Karpas-422 (cell line): ENCODE measurements at regions not wholly inside any gene's neighbourhood (a gene's known extent, or its start where the extent isn't known, plus 50 kb on each side); places are given as distances from the start of the nearest gene placed in this dataset.

ENCODE experiments used
- DNase-seq: peaks from one replicate; pipeline ENCODE4 v3.0.0-alpha.2; 2015
- H2AFZ ChIP-seq: fragments of 200-600 bp; sonication (generic); 2 replicates; pipeline ENCODE4 v1.6.1; 2014; ENCODE audit warnings: antibody characterized with exemption, low read length, mixed read lengths
- H3K27ac ChIP-seq: fragments of 200-600 bp; sonication (generic); 2 replicates; pipeline ENCODE4 v1.5.1; 2014; ENCODE audit warnings: mild to moderate bottlenecking, low read length, moderate library complexity
- H3K27me3 ChIP-seq: fragments of 200-600 bp; sonication (generic); 2 replicates; pipeline ENCODE4 v1.6.1; 2014; ENCODE audit warnings: low read length, mixed read lengths
- H3K36me3 ChIP-seq: fragments of 200-600 bp; sonication (generic); 2 replicates; pipeline ENCODE4 v1.6.1; 2014; ENCODE audit warnings: low read length, mixed read lengths; ENCODE audit not compliant: insufficient read depth
- H3K4me1 ChIP-seq: fragments of 200-600 bp; sonication (generic); 2 replicates; pipeline ENCODE4 v1.6.1; 2014; ENCODE audit warnings: mild to moderate bottlenecking, low read length, mixed read lengths
- H3K4me2 ChIP-seq: fragments of 200-600 bp; sonication (generic); 2 replicates; pipeline ENCODE4 v1.6.1; 2014; ENCODE audit warnings: low read length, low read depth, mild to moderate bottlenecking; ENCODE audit not compliant: poor library complexity, severe bottlenecking
- H3K4me3 ChIP-seq: fragments of 200-600 bp; sonication (generic); 2 replicates; pipeline ENCODE4 v1.5.1; 2014; ENCODE audit warnings: mild to moderate bottlenecking, antibody characterized with exemption, low read length, mixed read lengths
- H3K79me2 ChIP-seq: fragments of 200-600 bp; sonication (generic); 2 replicates; pipeline ENCODE4 v1.6.1; 2014; ENCODE audit warnings: mild to moderate bottlenecking, low read length, mixed read lengths
- H3K9ac ChIP-seq: fragments of 200-600 bp; sonication (generic); 2 replicates; pipeline ENCODE4 v1.6.0; 2014; ENCODE audit warnings: low read length
- H3K9me2 ChIP-seq: fragments of 200-600 bp; sonication (generic), shearing (Covaris generic); replicated peaks from 2 replicates; pipeline ENCODE4 v1.6.0; 2014; ENCODE audit warnings: mild to moderate bottlenecking, low read length, moderate library complexity; ENCODE audit not compliant: insufficient read depth
- H3K9me3 ChIP-seq: fragments of 300-700, 200-600 bp; sonication (generic); 2 replicates; pipeline ENCODE4 v1.6.1; 2014; ENCODE audit warnings: low read length, mixed read lengths
- H4K20me1 ChIP-seq: fragments of 200-600 bp; sonication (generic); 2 replicates; pipeline ENCODE4 v1.6.1; 2014; ENCODE audit warnings: mild to moderate bottlenecking, antibody characterized with exemption, low read length, low read depth; ENCODE audit not compliant: insufficient read depth

DNA sequence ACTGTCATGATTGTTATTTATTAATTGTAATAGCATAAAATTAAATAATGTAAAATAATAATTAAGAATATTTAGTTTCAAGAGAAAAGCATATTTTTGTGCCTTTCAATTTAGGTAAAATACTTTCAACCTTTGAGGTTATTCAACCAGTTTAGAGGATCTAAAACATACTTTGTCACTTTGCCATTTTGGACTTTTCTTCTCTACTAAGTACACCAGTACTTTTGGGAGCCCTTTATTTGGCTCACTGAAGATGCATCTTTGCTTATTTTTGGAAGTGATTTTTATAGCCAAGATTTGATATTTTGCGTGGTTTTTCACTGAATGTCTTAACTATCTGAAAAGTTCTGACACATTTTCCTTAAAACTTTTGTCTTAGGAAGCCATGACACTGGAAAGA lies 860.5 kb downstream of the SORCS1 start:
- H3K9me2 ChIP-seq: no peaks in the 10 kb centered on the region
- H3K4me2 ChIP-seq: no peak overlapping the region
- no peak overlapping the region for H3K4me3 ChIP-seq
- H3K4me1 ChIP-seq: no peaks in the 10 kb centered on the region
- H3K36me3 ChIP-seq: no peaks in the 10 kb centered on the region
- no peak for DNase-seq
- no peaks in the 10 kb centered on the region for H3K79me2 ChIP-seq
- H4K20me1 ChIP-seq: no peaks in the 10 kb centered on the region
- no peak overlapping the region for H3K27ac ChIP-seq
- H3K9me3 ChIP-seq: peaks cover 28% of the 10 kb centered on the region; the same call in 1 of the 2 replicates
- no peak overlapping the region for H3K9ac ChIP-seq
- no peak overlapping the region for H2AFZ ChIP-seq
- H3K27me3 ChIP-seq: no peaks in the 10 kb centered on the region

DNA sequence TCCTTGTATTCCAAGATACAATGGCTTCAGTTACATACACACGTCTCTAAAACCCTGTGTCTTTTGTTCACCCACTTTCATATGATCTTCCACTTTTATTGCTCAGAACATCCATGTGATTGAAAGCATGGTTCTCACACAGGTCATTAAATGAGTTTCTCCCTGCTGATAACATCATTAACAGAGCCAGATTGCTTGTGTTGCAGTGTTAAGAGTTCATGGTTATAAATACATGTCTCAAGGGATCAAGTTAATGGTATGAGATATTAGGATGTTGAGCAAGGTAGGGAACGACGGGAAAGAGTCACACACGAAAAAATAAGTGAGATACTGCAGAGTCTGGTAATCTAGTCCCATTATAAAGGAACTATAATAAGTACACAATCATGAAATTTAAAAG lies 861.5 kb downstream of the SORCS1 start:
- Histone ChIP-seq H3K4me2 (no peak overlapping the region), H3K36me3 (no peaks in the 10 kb centered on the region), H3K9ac (no peak overlapping the region), H3K4me3 (no peak overlapping the region), H2AFZ (no peak overlapping the region), H4K20me1 (no peaks in the 10 kb centered on the region), H3K27ac (no peak overlapping the region), H3K9me3 (peaks cover 21% of the 10 kb centered on the region; the same call in 1 of the 2 replicates), H3K9me2 (no peaks in the 10 kb centered on the region), H3K79me2 (no peaks in the 10 kb centered on the region), H3K27me3 (no peaks in the 10 kb centered on the region), H3K4me1 (no peaks in the 10 kb centered on the region)
- no peak for DNase-seq

DNA sequence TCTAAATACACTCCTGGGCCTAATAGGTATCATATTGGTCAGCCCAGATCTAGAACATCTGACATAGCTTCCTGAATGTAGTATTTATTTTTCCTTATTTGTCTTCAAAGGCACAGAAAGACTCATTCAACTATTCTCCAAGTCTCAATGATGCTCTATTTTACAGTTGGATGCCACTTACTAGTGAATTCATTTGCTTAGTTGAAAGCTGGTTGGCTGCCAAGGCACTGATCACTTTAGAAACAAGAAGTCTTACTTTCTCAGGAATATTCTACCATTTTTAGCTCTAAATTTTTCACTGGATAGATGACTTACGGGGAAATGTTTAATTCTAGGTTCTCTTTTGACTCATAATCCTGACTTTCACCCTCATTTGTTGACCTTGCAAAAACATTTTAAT lies 863.4 kb downstream of the SORCS1 start:
- H3K9me3 ChIP-seq: peaks cover 23% of the 10 kb centered on the region; the same call in 1 of the 2 replicates
- H3K36me3 ChIP-seq: no peaks in the 10 kb centered on the region
- no peak overlapping the region for H2AFZ ChIP-seq
- H4K20me1 ChIP-seq: no peaks in the 10 kb centered on the region
- no peak overlapping the region for H3K9ac ChIP-seq
- no peak overlapping the region for H3K4me2 ChIP-seq
- H3K4me3 ChIP-seq: no peak overlapping the region
- no peaks in the 10 kb centered on the region for H3K79me2 ChIP-seq
- no peak for DNase-seq
- H3K27me3 ChIP-seq: no peaks in the 10 kb centered on the region
- H3K27ac ChIP-seq: no peak overlapping the region
- H3K4me1 ChIP-seq: no peaks in the 10 kb centered on the region
- H3K9me2 ChIP-seq: no peaks in the 10 kb centered on the region

DNA sequence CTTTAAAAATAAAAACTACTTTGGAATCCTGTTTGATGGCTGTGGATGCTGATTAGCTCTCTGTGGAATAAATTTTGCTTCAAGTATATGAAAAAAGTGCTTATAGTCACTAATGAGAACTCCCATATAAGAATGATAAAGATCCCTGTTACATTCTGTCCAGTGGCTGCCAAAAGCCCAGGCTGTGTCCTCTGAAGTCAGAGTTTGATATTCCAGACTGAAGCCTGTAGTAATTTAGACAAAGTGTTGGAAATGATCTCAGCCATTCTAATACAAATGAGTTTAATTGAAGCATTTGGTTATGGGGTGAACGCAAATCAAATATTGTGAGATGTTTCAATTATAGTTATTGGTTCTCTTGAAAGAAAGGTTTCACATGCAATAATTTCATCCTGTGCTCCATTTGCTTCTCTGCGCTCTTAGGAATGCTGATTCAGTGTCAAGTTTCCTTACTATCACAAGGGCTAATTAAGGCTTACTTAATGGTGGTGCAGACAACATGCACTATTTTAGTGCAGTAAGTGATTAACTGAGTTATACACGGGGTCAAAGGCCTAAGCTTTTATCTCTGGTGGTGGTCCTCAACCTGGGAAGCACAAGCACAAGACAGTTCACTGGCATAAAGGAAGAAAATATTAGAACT lies 867.6 kb downstream of the SORCS1 start:
- H3K27me3 ChIP-seq: no peaks in the 10 kb centered on the region
- no peak for DNase-seq
- H3K4me2 ChIP-seq: no peak overlapping the region
- no peak overlapping the region for H3K27ac ChIP-seq
- no peak overlapping the region for H3K9ac ChIP-seq
- no peaks in the 10 kb centered on the region for H3K9me2 ChIP-seq
- H3K36me3 ChIP-seq: no peaks in the 10 kb centered on the region
- no peaks in the 10 kb centered on the region for H4K20me1 ChIP-seq
- H2AFZ ChIP-seq: no peak overlapping the region
- H3K79me2 ChIP-seq: no peaks in the 10 kb centered on the region
- peaks cover 18% of the 10 kb centered on the region; the same call in 1 of the 2 replicates for H3K9me3 ChIP-seq
- H3K4me3 ChIP-seq: no peak overlapping the region
- H3K4me1 ChIP-seq: no peaks in the 10 kb centered on the region

DNA sequence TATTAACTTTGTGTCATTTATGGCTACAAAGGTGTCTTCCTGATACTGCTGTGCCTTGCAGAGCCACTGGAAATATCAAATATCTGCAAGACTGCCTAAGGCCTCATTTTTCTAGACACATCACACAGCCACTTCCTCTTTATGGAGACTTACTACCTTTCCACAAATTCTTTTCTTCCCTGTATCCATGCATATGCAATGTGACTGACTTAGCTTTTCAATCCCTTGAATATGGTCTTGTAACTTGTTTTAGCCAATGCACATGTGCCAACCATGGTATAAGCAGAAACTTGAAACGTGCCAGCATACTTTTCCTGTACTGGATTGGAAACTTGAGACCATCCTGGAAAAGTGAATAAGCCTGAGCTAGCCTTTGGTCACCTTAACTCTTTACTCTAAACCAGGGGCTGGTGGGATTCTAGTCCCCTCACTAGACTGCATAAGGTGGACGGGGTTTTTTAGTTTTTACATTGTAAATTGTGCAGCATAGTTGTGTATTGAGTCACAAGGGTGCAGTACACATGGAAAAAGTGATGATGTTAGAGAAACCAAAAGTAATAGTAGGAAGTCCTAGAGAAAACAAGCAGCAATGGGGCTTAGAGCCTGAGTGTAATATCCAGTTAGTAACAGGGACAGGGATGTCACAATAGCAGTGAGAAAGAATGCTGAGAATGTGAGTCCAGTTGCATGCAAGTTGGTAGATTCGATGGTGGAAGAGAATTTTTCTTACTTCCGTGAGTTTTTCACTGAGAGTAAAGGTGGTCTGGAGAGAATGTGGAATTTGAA lies 879.5 kb downstream of the SORCS1 start:
- no peaks in the 10 kb centered on the region for H3K27me3 ChIP-seq
- DNase-seq: no peak
- H3K4me1 ChIP-seq: no peaks in the 10 kb centered on the region
- no peaks in the 10 kb centered on the region for H3K36me3 ChIP-seq
- H3K27ac ChIP-seq: no peak overlapping the region
- no peaks in the 10 kb centered on the region for H4K20me1 ChIP-seq
- no peaks in the 10 kb centered on the region for H3K9me2 ChIP-seq
- peaks cover 25% of the 10 kb centered on the region for H3K9me3 ChIP-seq
- H3K4me2 ChIP-seq: no peak overlapping the region
- H3K79me2 ChIP-seq: no peaks in the 10 kb centered on the region
- no peak overlapping the region for H3K9ac ChIP-seq
- H2AFZ ChIP-seq: no peak overlapping the region
- H3K4me3 ChIP-seq: no peak overlapping the region

DNA sequence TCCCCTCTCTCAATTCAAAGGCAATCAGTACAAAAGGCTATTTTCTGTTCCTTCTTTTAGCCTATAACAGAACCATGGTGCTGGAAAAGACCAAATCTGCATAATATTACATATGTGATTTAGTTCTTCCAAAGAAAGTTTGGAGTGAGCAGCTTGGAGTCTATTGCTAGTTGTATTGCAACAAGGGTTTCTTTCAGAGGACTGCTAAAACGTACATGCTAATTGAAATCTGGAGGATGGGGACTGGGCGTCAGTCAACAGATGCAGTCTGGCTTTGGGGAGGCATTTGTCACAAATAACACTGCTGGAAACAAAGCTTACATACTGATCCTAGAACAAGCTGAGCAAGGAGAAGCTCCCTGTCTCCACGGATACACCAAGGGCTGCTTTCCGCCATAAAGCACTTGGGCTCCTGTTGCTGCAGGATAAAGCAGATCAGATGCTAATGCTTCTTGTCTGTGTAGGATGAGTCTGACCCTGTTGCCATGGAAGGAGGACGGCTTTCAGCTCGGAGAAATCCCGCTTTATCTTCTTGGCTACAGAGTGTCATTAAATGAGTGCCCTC lies 883.5 kb downstream of the SORCS1 start:
- Histone ChIP-seq H3K4me3 (no peak overlapping the region), H3K9ac (no peak overlapping the region), H3K79me2 (no peaks in the 10 kb centered on the region), H3K9me2 (no peaks in the 10 kb centered on the region), H3K36me3 (no peaks in the 10 kb centered on the region), H3K27ac (no peak overlapping the region), H3K4me1 (no peaks in the 10 kb centered on the region), H4K20me1 (no peaks in the 10 kb centered on the region), H3K9me3 (peaks cover 20% of the 10 kb centered on the region), H3K27me3 (no peaks in the 10 kb centered on the region), H3K4me2 (no peak overlapping the region), H2AFZ (no peak overlapping the region)
- no peak for DNase-seq

DNA sequence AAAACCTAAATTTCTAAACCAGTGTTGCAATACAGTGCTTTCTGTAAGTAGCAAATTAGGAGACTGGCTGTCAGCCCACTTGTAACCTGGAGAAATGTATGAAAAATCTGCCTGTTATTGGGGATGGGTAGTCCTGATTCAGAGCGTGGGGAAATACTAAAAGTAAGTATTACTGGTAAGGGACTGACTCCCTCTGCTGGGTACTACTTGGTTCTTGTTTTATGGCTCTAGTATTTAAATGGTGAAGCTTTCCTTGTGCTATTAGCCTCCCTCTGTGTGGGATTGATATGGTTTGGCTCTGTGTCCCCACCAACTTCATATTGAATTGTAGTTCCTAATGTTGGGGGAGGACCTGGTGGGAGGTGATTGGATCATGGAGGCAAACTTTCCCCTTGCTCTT lies 886.1 kb downstream of the SORCS1 start:
- Histone ChIP-seq H3K4me3 (no peak overlapping the region), H3K27me3 (no peaks in the 10 kb centered on the region), H3K79me2 (no peaks in the 10 kb centered on the region), H3K9me2 (no peaks in the 10 kb centered on the region), H3K4me2 (no peak overlapping the region), H3K9ac (no peak overlapping the region), H3K27ac (no peak overlapping the region), H3K4me1 (no peaks in the 10 kb centered on the region), H3K36me3 (no peaks in the 10 kb centered on the region), H2AFZ (no peak overlapping the region), H4K20me1 (no peaks in the 10 kb centered on the region), H3K9me3 (peaks cover 11% of the 10 kb centered on the region)
- peak; percentile 26 for DNase-seq

DNA sequence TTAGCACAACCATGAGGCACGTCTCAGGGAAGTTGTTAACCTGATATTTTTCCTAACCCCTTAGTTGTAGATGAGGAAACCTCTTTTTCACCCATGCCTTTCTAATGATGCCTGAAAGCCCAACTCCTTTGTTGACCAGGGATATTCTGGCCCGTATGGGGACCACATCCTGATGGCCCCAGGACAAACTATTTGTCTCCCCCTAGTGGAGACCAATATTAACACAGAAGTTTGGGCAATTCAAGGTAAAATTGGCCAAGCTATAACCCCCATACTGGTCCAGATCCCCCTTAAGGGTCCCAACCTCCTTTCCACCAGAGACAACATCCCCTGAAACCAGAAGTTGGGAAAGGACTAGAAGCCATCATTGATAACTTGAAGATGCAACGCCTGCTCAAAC lies 893.3 kb downstream of the SORCS1 start:
- no peak for DNase-seq
- Histone ChIP-seq H3K4me2 (no peak overlapping the region), H3K27me3 (no peaks in the 10 kb centered on the region), H3K27ac (no peak overlapping the region), H3K9me3 (peaks cover 3% of the 10 kb centered on the region; the same call in 1 of the 2 replicates), H3K36me3 (no peaks in the 10 kb centered on the region), H3K79me2 (no peaks in the 10 kb centered on the region), H4K20me1 (no peaks in the 10 kb centered on the region), H3K4me3 (no peak overlapping the region), H2AFZ (no peak overlapping the region), H3K9me2 (no peaks in the 10 kb centered on the region), H3K9ac (no peak overlapping the region), H3K4me1 (no peaks in the 10 kb centered on the region)
